ENCODE measurements at regions not wholly inside any gene's neighbourhood (a gene's known extent, or its start where the extent isn't known, plus 50 kb on each side); places are given as distances from the start of the nearest gene placed in this dataset.

DNA sequence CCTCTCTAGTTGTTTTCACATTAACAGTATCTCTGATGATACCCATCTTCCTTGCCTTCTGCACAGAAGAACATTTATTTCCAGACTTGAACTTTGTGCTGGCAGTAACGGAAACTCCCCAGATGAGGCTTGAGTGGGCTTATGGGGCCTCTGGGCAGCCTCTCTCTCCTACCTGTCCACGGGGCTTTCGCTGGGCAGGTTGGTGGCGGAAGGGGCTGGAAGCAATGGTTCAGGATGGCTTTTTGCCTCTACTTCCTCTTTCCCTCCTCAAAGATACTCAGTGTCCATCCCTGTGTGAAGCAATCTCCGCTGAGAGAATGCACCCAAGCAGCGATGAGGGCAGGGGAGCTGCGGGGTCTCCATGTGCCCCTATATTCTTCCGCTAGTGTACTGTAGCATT lies 348.2 kb downstream of the HLX start:
- TF ChIP-seq CTCF (IDR thresholded peaks at IDR 0.05; ENCODE audit: low read length) (no peak), EZH2 (IDR thresholded peaks at IDR 0.05; ENCODE audit: borderline replicate concordance, low read length) (no peak)
